Mammary epithelial cell (primary cell): ENCODE measurements at regions not wholly inside any gene's neighbourhood (a gene's known extent, or its start where the extent isn't known, plus 50 kb on each side); places are given as distances from the start of the nearest gene placed in this dataset.

Experiments used
- CTCF ChIP-seq, 2 donors: IDR thresholded peaks in 1 of 2; conservative IDR thresholded peaks in 1 of 2; 2 replicates each; pipeline ENCODE4 v1.5.1; 2011 to 2012; ENCODE audit warnings: inconsistent platforms in 2 of 2, low read length in 2 of 2, mild to moderate bottlenecking in 2 of 2, control low read depth in 1 of 2, low read depth in 1 of 2; ENCODE audit not compliant: insufficient read depth in 1 of 2; ENCODE audit errors: extremely low read depth in 1 of 2
- EZH2 ChIP-seq: IDR thresholded peaks from 2 replicates; pipeline ENCODE4 v1.6.1; 2012; ENCODE audit warnings: low read length, inconsistent platforms, borderline replicate concordance

GRCh38 chr12:115449526-115449925, 765.6 kb upstream of the TBX3 start:
- TF ChIP-seq EZH2, result no peak
- no peak for TF ChIP-seq CTCF (conservative IDR thresholded peaks at IDR 0.05 in 1 of 2, IDR thresholded peaks at IDR 0.05 in 1 of 2; ENCODE audit: extremely low read depth in 1 of 2, insufficient read depth in 1 of 2, low read depth in 1 of 2, low read length in 2 of 2)
